T-cell (primary cell): ENCODE measurements at regions not wholly inside any gene's neighbourhood (a gene's known extent, or its start where the extent isn't known, plus 50 kb on each side); places are given as distances from the start of the nearest gene placed in this dataset.

Source experiments
- ATAC-seq, 4 experiments: fragments of 200-7000 bp in 3 of 4; fragments of 150-1000 bp in 1 of 4; cut with Tn5 transposase; replicated peaks in 1 of 4; 1 replicate in 3 of 4; 2 replicates in 1 of 4; pipeline ENCODE4 v1.10.0; 2021; ENCODE audit warnings: moderate library complexity in 3 of 4, mild to moderate bottlenecking in 2 of 4, moderate number of reproducible peaks in 1 of 4
- CTCF ChIA-PET, 2 donors: fragments of 300-600 bp; sonication (Branson Sonifier 250); formaldehyde crosslinking; loops; one replicate each; lab custom pipeline; 2022; ENCODE audit warnings: antibody characterized with exemption in 2 of 2; lab: Charles Lee
- POLR2A ChIA-PET, 2 donors: fragments of 300-600 bp; sonication (Branson Sonifier 250); formaldehyde crosslinking; loops; one replicate each; lab custom pipeline; 2022; ENCODE audit warnings: antibody characterized with exemption in 2 of 2; lab: Charles Lee
- DNase-seq, 35 experiments: peaks; one replicate each; pipeline versions ENCODE4 v3.0.0 to v3.0.0-alpha.2; 2013 to 2023
- H3K27ac ChIP-seq: one replicate; pipeline ENCODE4 v1.5.1; 2013; ENCODE audit warnings: low read length
- H3K27me3 ChIP-seq, 2 experiments: replicated peaks in 1 of 2; 1 replicate in 1 of 2; 2 replicates in 1 of 2; pipeline versions ENCODE4 v1.6.1 to v1.7.0; 2013; ENCODE audit warnings: low read length in 1 of 2, mixed read lengths in 1 of 2; ENCODE audit not compliant: control insufficient read depth in 2 of 2, insufficient read depth in 2 of 2; ENCODE audit errors: extremely low read depth in 1 of 2
- H3K36me3 ChIP-seq, 2 donors: 1 replicate in 1 of 2; 2 replicates in 1 of 2; pipeline versions ENCODE4 v1.6.1 to v1.7.0; 2013; ENCODE audit warnings: low read length in 1 of 2; ENCODE audit not compliant: control insufficient read depth in 2 of 2, insufficient read depth in 1 of 2; ENCODE audit errors: extremely low read depth in 1 of 2
- H3K4me1 ChIP-seq, 2 experiments: 1 replicate in 1 of 2; 2 replicates in 1 of 2; pipeline versions ENCODE4 v1.6.1 to v1.7.0; 2013; ENCODE audit warnings: low read length in 2 of 2, mixed read lengths in 1 of 2; ENCODE audit not compliant: insufficient read depth in 2 of 2, control insufficient read depth in 1 of 2; ENCODE audit errors: extremely low read depth in 1 of 2
- H3K4me3 ChIP-seq, 2 donors: 1 replicate in 1 of 2; 2 replicates in 1 of 2; pipeline versions ENCODE4 v1.5.1 to v1.7.0; 2013; ENCODE audit warnings: mild to moderate bottlenecking in 2 of 2, low read length in 1 of 2, moderate library complexity in 1 of 2; ENCODE audit not compliant: control insufficient read depth in 1 of 2; ENCODE audit errors: extremely low read depth in 1 of 2
- H3K9me3 ChIP-seq: 2 replicates; pipeline ENCODE4 v1.7.0; 2013
- H3K27ac Mint-ChIP-seq, 2 donors: one replicate each; pipeline ENCODE4 v1.8.0; 2020 to 2021; ENCODE audit warnings: mild to moderate bottlenecking in 2 of 2, mixed read lengths in 2 of 2
- H3K27me3 Mint-ChIP-seq, 2 donors: one replicate each; pipeline ENCODE4 v1.8.0; 2021 to 2022; ENCODE audit warnings: mixed read lengths in 2 of 2
- H3K36me3 Mint-ChIP-seq: one replicate; pipeline ENCODE4 v1.8.0; 2021; ENCODE audit warnings: mixed read lengths
- H3K4me1 Mint-ChIP-seq, 3 donors: one replicate each; pipeline ENCODE4 v1.8.0; 2020 to 2022; ENCODE audit warnings: mixed read lengths in 3 of 3, mild to moderate bottlenecking in 1 of 3
- H3K4me3 Mint-ChIP-seq, 3 donors: one replicate each; pipeline ENCODE4 v1.8.0; 2020 to 2022; ENCODE audit warnings: mild to moderate bottlenecking in 3 of 3, mixed read lengths in 3 of 3, moderate library complexity in 3 of 3
- H3K9me3 Mint-ChIP-seq, 3 donors: one replicate each; pipeline ENCODE4 v1.8.0; 2020 to 2022; ENCODE audit warnings: mixed read lengths in 3 of 3
- WGBS: methylation state at CpG from one replicate; pipeline ENCODE4 v1.1.5; 2013; ENCODE audit warnings: missing lambda C conversion rate; ENCODE audit not compliant: insufficient coverage; 5-methylcytosine and 5-hydroxymethylcytosine counted together

DNA sequence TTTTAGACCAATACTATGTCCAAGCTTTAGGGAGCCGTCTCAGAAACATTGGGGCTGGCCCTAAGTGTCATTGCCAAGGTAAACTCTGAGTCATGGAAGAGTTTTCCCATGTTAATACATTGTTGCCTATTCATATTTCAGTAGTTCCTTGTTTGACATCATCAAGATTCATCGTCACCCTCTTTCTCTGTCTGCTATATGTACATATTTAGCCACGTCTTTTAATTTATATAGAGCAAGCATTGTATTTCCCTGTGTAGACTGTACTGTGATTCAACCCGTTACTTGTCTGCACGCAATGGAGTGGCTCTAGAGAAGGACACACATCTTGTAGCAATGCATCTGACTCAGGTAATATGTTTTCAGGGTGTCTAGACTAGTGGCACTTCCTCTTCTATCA is 217.9 kb upstream of the TPK1 start:
- ChIA-PET CTCF (no interaction called here), POLR2A (no interaction called here)
- Histone ChIP-seq H3K4me3 (no peak overlapping the region), H3K9me3 (no peaks in the 10 kb centered on the region), H3K4me1 (no peaks in the 10 kb centered on the region), H3K27me3 (peaks cover 0 to 3% of the 10 kb centered on the region in 2 experiments), H3K27ac (no peak overlapping the region), H3K36me3 (no peaks in the 10 kb centered on the region)
- no peaks in the 10 kb centered on the region for H3K4me1 Mint-ChIP-seq
- H3K27ac Mint-ChIP-seq = no peak overlapping the region
- no peak overlapping the region for H3K4me3 Mint-ChIP-seq
- no peak for ATAC-seq
- no peaks in the 10 kb centered on the region for H3K36me3 Mint-ChIP-seq
- peaks cover 0 to 4% (median 0%) of the 10 kb centered on the region in 3 donors for H3K9me3 Mint-ChIP-seq
- WGBS = 100% methylated on average over 2 of the region's 5 CpGs
- no peak for DNase-seq
- H3K27me3 Mint-ChIP-seq = peaks cover 2 to 6% of the 10 kb centered on the region in 2 donors

DNA sequence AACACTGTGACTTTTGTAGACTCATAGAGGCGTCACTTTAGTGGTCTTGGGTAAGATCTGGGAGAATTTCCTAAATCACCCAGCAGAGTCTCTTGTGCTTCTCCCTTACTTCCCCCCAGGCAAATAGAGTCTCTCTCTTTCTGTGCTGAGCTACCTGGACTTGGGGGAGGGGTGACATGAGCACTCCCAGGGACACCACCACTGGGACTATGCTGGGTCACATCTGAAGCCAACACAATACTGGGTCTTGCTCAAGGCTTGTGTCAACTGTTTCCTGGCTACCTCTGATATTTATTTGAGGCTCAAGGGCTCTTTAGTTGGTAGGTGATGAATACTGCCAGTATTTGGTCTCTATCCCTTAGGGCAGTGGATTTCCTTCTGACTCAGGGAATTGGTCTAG is 214.6 kb upstream of the TPK1 start:
- Mint-ChIP-seq H3K4me3 (no peak overlapping the region), H3K9me3 (peaks cover 0 to 4% (median 0%) of the 10 kb centered on the region in 3 donors), H3K36me3 (no peaks in the 10 kb centered on the region), H3K27me3 (peaks cover 2 to 7% of the 10 kb centered on the region in 2 donors), H3K27ac (no peak overlapping the region), H3K4me1 (no peaks in the 10 kb centered on the region)
- Histone ChIP-seq H3K36me3 (no peaks in the 10 kb centered on the region), H3K4me1 (no peaks in the 10 kb centered on the region), H3K27me3 (peaks cover 0 to 3% of the 10 kb centered on the region in 2 experiments), H3K9me3 (no peaks in the 10 kb centered on the region), H3K27ac (no peak overlapping the region), H3K4me3 (no peak overlapping the region)
- DNase-seq (no peak), ATAC-seq (no peak)
- CTCF ChIA-PET = no interaction called here
- POLR2A ChIA-PET = no interaction called here
- WGBS = no CpG with 5 or more reads among the region's 1 CpG

DNA sequence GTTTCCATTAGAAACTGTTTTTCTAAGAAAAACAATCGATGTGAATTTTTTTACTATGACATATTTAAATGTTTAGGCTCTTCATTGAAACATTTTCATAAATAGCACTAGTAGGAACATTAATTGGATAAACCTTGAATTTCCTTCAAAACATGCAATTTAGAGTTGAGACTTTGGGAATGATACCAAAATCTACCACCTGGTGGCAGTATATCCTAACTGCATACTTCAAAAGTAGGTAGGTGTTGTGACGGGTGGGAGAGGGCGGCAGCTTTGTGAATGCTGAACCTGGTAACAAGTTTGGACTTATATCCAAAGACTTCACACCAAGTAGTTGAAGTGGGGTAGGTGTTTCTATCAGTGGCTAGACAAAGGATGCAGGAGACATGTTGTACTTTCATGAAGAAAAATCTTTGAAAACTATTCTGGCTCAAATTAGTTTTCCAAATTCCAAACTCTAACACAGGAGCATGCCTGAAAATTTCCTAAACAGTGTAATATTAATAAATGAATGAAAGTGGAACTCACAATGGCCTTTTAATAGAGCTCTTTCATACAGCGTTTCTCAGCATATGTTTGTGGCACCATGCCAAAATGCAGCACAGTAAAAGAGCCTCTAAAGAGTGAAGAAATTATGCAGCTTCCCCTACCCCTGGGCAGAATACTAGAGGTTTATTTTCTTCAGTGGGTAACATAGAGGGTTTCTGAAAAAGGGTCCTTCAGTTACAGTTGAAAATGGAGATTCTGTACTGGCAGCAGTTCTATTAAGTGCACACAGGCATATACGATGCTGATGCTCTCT is 201.0 kb upstream of the TPK1 start:
- Mint-ChIP-seq H3K27ac (no peak overlapping the region), H3K4me1 (peaks cover 0 to 2% (median 2%) of the 10 kb centered on the region in 3 donors), H3K36me3 (no peaks in the 10 kb centered on the region), H3K9me3 (peaks cover 0 to 14% (median 3%) of the 10 kb centered on the region in 3 donors), H3K27me3 (peaks cover 8 to 31% of the 10 kb centered on the region in 2 donors), H3K4me3 (peak overlapping the region in 1 of 3 donors; percentile 54)
- peak in 26 of 35 experiments; percentile 1 to 66 (median 14) for DNase-seq
- peak in 3 of 4 experiments; percentile 41 to 67 (median 63) for ATAC-seq
- CTCF ChIA-PET = interaction anchor here (0.8 to 1.6 kb wide), 8 partner anchors 9 to 366 kb away, joined by 3 to 5 read pairs (median 3); partner anchors contain the start of gene TPK1 (in 1 of the 2)
- POLR2A ChIA-PET = no interaction called here
- H3K4me3 ChIP-seq = no peak overlapping the region
- 83% methylated on average over 1 of the region's 5 CpGs for WGBS
- no peaks in the 10 kb centered on the region for H3K4me1 ChIP-seq
- no peaks in the 10 kb centered on the region for H3K9me3 ChIP-seq
- no peaks in the 10 kb centered on the region for H3K27me3 ChIP-seq
- H3K36me3 ChIP-seq = no peaks in the 10 kb centered on the region
- no peak overlapping the region for H3K27ac ChIP-seq

DNA sequence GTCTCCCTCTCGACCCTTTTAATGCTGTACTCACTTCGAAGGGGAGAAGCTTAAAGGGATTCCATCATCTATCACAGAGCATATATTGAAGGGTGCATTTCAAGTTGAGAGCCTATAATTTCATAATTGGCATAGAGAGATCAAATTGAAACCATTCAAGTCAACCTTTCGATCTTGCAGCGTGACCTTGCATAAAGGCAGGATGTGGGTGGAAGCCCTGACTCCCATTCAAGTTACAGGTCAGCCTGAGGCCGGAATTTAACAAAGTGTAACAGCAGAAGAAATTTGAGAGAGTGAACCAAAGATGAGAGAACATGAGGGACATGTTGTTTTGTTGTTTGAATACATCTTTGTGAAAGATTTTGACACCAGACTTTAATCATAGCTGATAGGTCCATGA is 195.3 kb upstream of the TPK1 start:
- H3K27ac ChIP-seq = no peak overlapping the region
- H3K36me3 ChIP-seq = no peaks in the 10 kb centered on the region
- H3K9me3 ChIP-seq = no peaks in the 10 kb centered on the region
- CTCF ChIA-PET = no interaction called here
- no peak for ATAC-seq
- POLR2A ChIA-PET = no interaction called here
- no peaks in the 10 kb centered on the region for H3K27me3 ChIP-seq
- no peak overlapping the region for H3K4me3 Mint-ChIP-seq
- WGBS = 100% methylated on average over 2 of the region's 5 CpGs
- H3K27me3 Mint-ChIP-seq = peaks cover 0 to 10% of the 10 kb centered on the region in 2 donors
- no peak overlapping the region for H3K27ac Mint-ChIP-seq
- no peak for DNase-seq
- peaks cover 0 to 14% (median 3%) of the 10 kb centered on the region in 3 donors for H3K9me3 Mint-ChIP-seq
- no peaks in the 10 kb centered on the region for H3K4me1 ChIP-seq
- H3K36me3 Mint-ChIP-seq = no peaks in the 10 kb centered on the region
- no peak overlapping the region for H3K4me3 ChIP-seq
- no peaks in the 10 kb centered on the region for H3K4me1 Mint-ChIP-seq

DNA sequence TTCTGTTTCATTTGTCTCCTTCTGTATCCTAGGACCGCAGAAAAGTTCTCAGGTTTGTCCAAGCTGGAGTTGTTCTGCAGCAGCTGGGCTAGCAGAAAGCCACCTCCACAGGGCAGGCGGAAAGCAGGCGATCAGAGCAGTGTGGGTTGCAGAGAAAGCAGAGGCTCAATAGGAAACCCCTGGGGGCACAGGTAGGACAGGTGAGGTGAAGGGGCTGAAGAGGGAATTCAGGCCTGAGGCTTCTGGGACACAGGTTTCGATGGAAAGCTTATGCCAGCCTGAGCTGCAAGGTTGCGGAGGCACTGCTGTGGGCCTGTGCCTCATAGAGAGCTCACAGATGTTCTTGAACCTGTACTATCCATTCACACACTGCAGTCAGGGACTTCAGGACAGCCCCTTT is 194.9 kb upstream of the TPK1 start:
- Mint-ChIP-seq H3K9me3 (peaks cover 0 to 14% (median 3%) of the 10 kb centered on the region in 3 donors), H3K4me1 (no peaks in the 10 kb centered on the region), H3K27ac (no peak overlapping the region), H3K27me3 (peaks cover 0 to 6% of the 10 kb centered on the region in 2 donors), H3K36me3 (no peaks in the 10 kb centered on the region), H3K4me3 (no peak overlapping the region)
- Histone ChIP-seq H3K27me3 (no peaks in the 10 kb centered on the region), H3K4me3 (no peak overlapping the region), H3K4me1 (no peaks in the 10 kb centered on the region), H3K36me3 (no peaks in the 10 kb centered on the region), H3K27ac (no peak overlapping the region), H3K9me3 (no peaks in the 10 kb centered on the region)
- WGBS = 83% methylated on average over 4 of the region's 5 CpGs
- ChIA-PET CTCF (no interaction called here), POLR2A (no interaction called here)
- ATAC-seq (no peak), DNase-seq (no peak)

DNA sequence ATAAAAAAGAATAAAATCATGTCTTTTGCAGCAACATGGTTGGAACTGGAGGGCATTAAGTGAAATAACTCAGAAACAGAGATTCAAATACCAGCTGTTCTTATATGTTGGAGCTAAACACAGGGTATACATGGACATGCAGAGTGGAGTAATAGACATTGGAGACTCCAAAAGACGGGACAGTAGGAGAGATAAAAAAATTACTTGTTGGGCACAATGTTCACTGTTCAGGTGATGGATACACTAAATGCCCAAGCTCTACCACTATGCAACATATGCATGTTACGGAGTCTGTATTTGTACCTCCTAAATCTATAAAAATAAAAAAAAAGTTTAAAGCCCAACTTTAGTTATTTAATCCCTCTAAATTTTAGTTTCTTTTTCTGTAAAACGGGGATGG is 184.6 kb upstream of the TPK1 start:
- WGBS = no CpG with 5 or more reads among the region's 3 CpGs
- CTCF ChIA-PET = interaction anchor here in 1 of 2 donors (0.6 kb wide), 1 partner anchor 13 kb away, joined by 3 read pairs; no protein-coding TSS in a partner anchor
- no peaks in the 10 kb centered on the region for H3K9me3 Mint-ChIP-seq

More for the DNA sequence above, 184.6 kb upstream of the TPK1 start:
- ATAC-seq (no peak), DNase-seq (no peak)
- Histone ChIP-seq H3K27ac (no peak overlapping the region), H3K36me3 (no peaks in the 10 kb centered on the region), H3K4me3 (no peak overlapping the region), H3K27me3 (no peaks in the 10 kb centered on the region), H3K9me3 (no peaks in the 10 kb centered on the region), H3K4me1 (no peaks in the 10 kb centered on the region)
- peaks cover 0 to 2% of the 10 kb centered on the region in 2 donors for H3K27me3 Mint-ChIP-seq
- no peaks in the 10 kb centered on the region for H3K4me1 Mint-ChIP-seq
- no peak overlapping the region for H3K27ac Mint-ChIP-seq
- no peak overlapping the region for H3K4me3 Mint-ChIP-seq
- POLR2A ChIA-PET = no interaction called here
- no peaks in the 10 kb centered on the region for H3K36me3 Mint-ChIP-seq
